ENCODE measurements at regions not wholly inside any gene's neighbourhood (a gene's known extent, or its start where the extent isn't known, plus 50 kb on each side); places are given as distances from the start of the nearest gene placed in this dataset.

DNA sequence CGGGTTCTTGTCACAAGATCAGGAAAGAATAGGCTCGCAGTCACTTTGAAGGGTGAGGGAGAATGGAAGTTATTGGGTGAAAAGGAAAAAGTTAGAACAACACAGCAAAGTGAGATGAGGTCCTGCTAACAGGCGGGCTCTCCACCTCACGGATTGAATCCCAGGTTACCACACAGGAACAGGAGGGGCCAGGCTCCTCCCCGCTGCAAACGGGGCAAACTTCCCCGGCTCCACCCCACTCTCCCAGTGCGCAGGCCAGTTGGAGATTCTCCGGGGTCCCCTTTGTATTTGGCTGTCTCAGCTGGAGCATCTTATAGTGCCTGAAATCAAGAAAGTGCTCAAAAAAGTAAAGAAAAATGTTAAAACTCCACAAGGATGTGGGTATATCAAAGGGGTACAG lies 78.3 kb upstream of the IPO5 start:
- TF ChIP-seq, protein P1, sequence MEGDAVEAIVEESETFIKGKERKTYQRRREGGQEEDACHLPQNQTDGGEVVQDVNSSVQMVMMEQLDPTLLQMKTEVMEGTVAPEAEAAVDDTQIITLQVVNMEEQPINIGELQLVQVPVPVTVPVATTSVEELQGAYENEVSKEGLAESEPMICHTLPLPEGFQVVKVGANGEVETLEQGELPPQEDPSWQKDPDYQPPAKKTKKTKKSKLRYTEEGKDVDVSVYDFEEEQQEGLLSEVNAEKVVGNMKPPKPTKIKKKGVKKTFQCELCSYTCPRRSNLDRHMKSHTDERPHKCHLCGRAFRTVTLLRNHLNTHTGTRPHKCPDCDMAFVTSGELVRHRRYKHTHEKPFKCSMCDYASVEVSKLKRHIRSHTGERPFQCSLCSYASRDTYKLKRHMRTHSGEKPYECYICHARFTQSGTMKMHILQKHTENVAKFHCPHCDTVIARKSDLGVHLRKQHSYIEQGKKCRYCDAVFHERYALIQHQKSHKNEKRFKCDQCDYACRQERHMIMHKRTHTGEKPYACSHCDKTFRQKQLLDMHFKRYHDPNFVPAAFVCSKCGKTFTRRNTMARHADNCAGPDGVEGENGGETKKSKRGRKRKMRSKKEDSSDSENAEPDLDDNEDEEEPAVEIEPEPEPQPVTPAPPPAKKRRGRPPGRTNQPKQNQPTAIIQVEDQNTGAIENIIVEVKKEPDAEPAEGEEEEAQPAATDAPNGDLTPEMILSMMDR (IDR thresholded peaks at IDR 0.05) = no peak
- TF ChIP-seq POLR2A (IDR thresholded peaks at IDR 0.05) = no peak

Measured in vagina (tissue), 2 donors.